ENCODE measurements at regions not wholly inside any gene's neighbourhood (a gene's known extent, or its start where the extent isn't known, plus 50 kb on each side); places are given as distances from the start of the nearest gene placed in this dataset.

GRCh38 chr2:164242409-164242808 lies 378.9 kb downstream of the GRB14 start:
- DNase-seq (ENCODE audit: low spot score) (no peak), ATAC-seq (ENCODE audit: low FRiP score) (no peak)
- no peak for TF ChIP-seq CTCF (IDR thresholded peaks at IDR 0.05)

- ATAC-seq (ENCODE audit: low FRiP score): no peak
- no peak for DNase-seq (ENCODE audit: low spot score)
- no peak for TF ChIP-seq CTCF (IDR thresholded peaks at IDR 0.05)
Measured at GRCh38 chr2:164234074-164234473, 387.2 kb downstream of the GRB14 start.

- no peak for TF ChIP-seq CTCF (IDR thresholded peaks at IDR 0.05)
- no peak for ATAC-seq (ENCODE audit: low FRiP score)
- DNase-seq (ENCODE audit: low spot score): no peak
Measured at GRCh38 chr2:164224007-164224406, 397.3 kb downstream of the GRB14 start.

GRCh38 chr2:164221473-164221872 lies 399.8 kb downstream of the GRB14 start:
- TF ChIP-seq CTCF (IDR thresholded peaks at IDR 0.05): no peak
- ATAC-seq (ENCODE audit: low FRiP score) (no peak), DNase-seq (ENCODE audit: low spot score) (no peak)

- ATAC-seq (ENCODE audit: low FRiP score): no peak
- no peak for TF ChIP-seq CTCF (IDR thresholded peaks at IDR 0.05)
- DNase-seq (ENCODE audit: low spot score): no peak
Measured at GRCh38 chr2:164220265-164220664, 401.0 kb downstream of the GRB14 start.

- no peak for TF ChIP-seq CTCF (IDR thresholded peaks at IDR 0.05)
- DNase-seq (ENCODE audit: low spot score): no peak
- ATAC-seq (ENCODE audit: low FRiP score): no peak
Measured at GRCh38 chr2:164213916-164214315, 407.4 kb downstream of the GRB14 start.

GRCh38 chr2:164205347-164205746 lies 415.9 kb downstream of the GRB14 start:
- TF ChIP-seq CTCF (IDR thresholded peaks at IDR 0.05): no peak
- DNase-seq (ENCODE audit: low spot score): no peak
- ATAC-seq (ENCODE audit: low FRiP score): no peak

All from omental fat pad (tissue), 3 donors.